ENCODE measurements at regions not wholly inside any gene's neighbourhood (a gene's known extent, or its start where the extent isn't known, plus 50 kb on each side); places are given as distances from the start of the nearest gene placed in this dataset.

DNA sequence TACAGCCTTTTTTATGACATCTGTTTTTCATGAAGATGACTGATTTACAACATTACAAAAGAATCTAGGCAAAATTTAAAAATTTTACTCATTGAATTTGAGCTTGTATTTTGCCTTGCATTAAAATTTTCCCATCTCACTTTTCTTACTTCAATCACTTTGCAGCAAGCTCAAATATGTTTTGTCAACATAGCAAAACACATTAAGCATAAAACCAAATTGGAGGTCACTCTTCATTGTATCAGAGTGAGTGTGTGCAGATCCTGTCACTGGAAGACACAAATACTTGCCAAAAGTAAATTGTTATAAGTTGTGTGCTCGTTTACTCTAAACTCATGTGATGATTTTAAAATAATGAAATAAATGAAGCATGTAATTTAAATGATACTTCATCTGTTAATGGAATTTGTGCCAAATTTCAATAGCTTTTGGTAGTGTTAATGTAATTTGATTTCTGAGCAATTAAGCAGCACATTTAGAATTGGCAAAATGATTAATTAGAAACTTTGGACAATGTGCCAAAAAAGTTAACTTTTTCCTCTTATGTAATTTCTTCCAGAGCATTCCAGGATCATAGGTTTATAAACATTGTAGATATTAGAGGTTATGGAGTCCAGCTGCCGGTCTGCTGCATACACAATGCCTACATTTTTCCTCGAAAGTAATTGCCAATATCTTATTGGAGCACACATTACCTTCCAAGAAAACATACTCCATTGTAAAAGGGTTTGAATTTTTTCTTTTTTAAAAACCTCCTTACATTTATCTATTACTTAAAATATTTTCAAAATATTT lies 1078.2 kb upstream of the LRRTM3 start:
- DNase-seq (ENCODE audit: low read depth in 2 of 2), result no peak

DNA sequence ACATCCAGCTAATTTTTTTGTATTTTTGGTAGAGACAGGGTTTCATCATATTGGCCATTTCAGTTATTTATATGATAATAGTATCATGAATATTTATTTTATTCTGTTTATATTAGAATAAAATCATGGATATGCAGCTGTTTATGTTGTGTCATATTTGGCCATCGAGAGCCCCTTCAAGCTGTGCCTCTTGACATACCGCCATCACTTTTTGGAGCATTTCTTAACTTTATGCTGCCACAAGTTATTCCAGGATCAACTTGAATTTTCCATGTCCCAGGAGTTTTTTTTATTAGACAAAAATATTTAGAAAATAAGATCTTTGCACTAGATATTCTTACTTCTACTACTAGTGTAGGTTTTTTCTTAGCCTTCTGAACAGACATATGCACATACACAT lies 1067.0 kb upstream of the LRRTM3 start:
- no peak for DNase-seq (ENCODE audit: low read depth in 2 of 2)

DNA sequence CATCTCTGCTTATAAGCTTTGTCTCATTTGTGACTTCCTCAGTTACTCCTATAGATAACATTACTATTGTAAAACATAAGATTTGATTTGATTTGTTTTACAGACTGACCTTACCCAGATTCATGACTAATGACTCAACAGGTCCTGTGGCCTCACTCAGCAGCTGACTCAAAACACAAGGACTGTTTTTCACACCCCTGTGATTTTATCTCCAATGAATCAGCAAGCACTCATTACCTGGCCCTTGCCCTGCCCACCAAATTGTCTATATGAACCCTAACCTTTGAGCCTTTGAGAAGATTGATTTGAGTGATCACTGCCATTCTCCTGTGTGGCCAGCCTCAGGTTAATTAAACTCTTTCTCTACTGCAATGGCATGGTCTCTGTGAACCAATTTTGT lies 1064.6 kb upstream of the LRRTM3 start:
- DNase-seq (ENCODE audit: low read depth in 2 of 2), result no peak

All from stimulated activated CD8-positive, alpha-beta memory T cell treated with anti-CD3 and anti-CD28 coated beads, Interleukin-7, amount 100 ng/mL, for 4 hours (primary cell).